CD4-positive, alpha-beta T cell treated with Interleukin-17A for 4 hours (primary cell): ENCODE measurements at regions not wholly inside any gene's neighbourhood (a gene's known extent, or its start where the extent isn't known, plus 50 kb on each side); places are given as distances from the start of the nearest gene placed in this dataset.
"Not testable (repeated sequence)": the region's sequence is repeated elsewhere in the genome, so short reads cannot be mapped to it uniquely, and the experiment has no call there.

Source experiments
- DNase-seq: peaks from one replicate; pipeline ENCODE4 v3.0.0-alpha.2; 2020; ENCODE audit warnings: mixed read lengths

- peak; percentile 45 for DNase-seq
These were observed 269.9 kb upstream of the MKLN1 start for GRCh38 chr7:131057794-131058070.

GRCh38 chr7:131058561-131059288 is 269.0 kb upstream of the MKLN1 start:
- not testable (repeated sequence) for DNase-seq

- DNase-seq, result not testable (repeated sequence)
These were observed 268.3 kb upstream of the MKLN1 start for GRCh38 chr7:131059401-131059800.

GRCh38 chr7:131061158-131061557 is 266.5 kb upstream of the MKLN1 start:
- DNase-seq, result peak; percentile 29

- no peak for DNase-seq
These were observed 265.9 kb upstream of the MKLN1 start for GRCh38 chr7:131061818-131062217.

GRCh38 chr7:131066635-131067034 is 261.0 kb upstream of the MKLN1 start:
- DNase-seq, result no peak

- no peak for DNase-seq
These were observed 260.5 kb upstream of the MKLN1 start for GRCh38 chr7:131067220-131067619.

- no peak for DNase-seq
These were observed 259.1 kb upstream of the MKLN1 start for GRCh38 chr7:131068604-131069021.

GRCh38 chr7:131071786-131072504 is 255.7 kb upstream of the MKLN1 start:
- no peak for DNase-seq

- no peak for DNase-seq
These were observed 255.1 kb upstream of the MKLN1 start for GRCh38 chr7:131072505-131073091.

- no peak for DNase-seq
These were observed 253.6 kb upstream of the MKLN1 start for GRCh38 chr7:131074043-131074442.

GRCh38 chr7:131074585-131074984 is 253.1 kb upstream of the MKLN1 start:
- DNase-seq, result no peak

GRCh38 chr7:131075406-131075805 is 252.3 kb upstream of the MKLN1 start:
- no peak for DNase-seq

- DNase-seq, result no peak
These were observed 251.6 kb upstream of the MKLN1 start for GRCh38 chr7:131076032-131076431.

- DNase-seq, result no peak
These were observed 250.9 kb upstream of the MKLN1 start for GRCh38 chr7:131076711-131077181.

GRCh38 chr7:131077735-131078134 is 249.9 kb upstream of the MKLN1 start:
- DNase-seq, result no peak

GRCh38 chr7:131080754-131081153 is 246.9 kb upstream of the MKLN1 start:
- no peak for DNase-seq

GRCh38 chr7:131081308-131081707 is 246.4 kb upstream of the MKLN1 start:
- no peak for DNase-seq

- DNase-seq, result no peak
These were observed 243.9 kb upstream of the MKLN1 start for GRCh38 chr7:131083781-131084180.

GRCh38 chr7:131084336-131084735 is 243.3 kb upstream of the MKLN1 start:
- not testable (repeated sequence) for DNase-seq

GRCh38 chr7:131087756-131088658 is 239.7 kb upstream of the MKLN1 start:
- DNase-seq, result no peak

GRCh38 chr7:131090188-131090587 is 237.5 kb upstream of the MKLN1 start:
- no peak for DNase-seq
